Heart left ventricle (tissue), 16 donors: ENCODE measurements at regions not wholly inside any gene's neighbourhood (a gene's known extent, or its start where the extent isn't known, plus 50 kb on each side); places are given as distances from the start of the nearest gene placed in this dataset.

Experiments
- ATAC-seq, 4 donors: fragments of 200-7000 bp; cut with Tn5 transposase; one replicate each; pipeline ENCODE4 v1.9.1; 2020 to 2022; ENCODE audit warnings: moderate library complexity in 4 of 4, mild to moderate bottlenecking in 3 of 4, moderate number of reproducible peaks in 1 of 4
- DNase-seq, 5 donors: peaks; one replicate each; pipeline ENCODE4 v3.0.0-alpha.2; 2020
- H3K27ac ChIP-seq, 12 donors: fragments of 200-600 bp; sonication (generic) in 4 of 12; one replicate each; pipeline versions ENCODE4 v1.5.0 to v1.8.0; 2016 to 2022; ENCODE audit warnings: mild to moderate bottlenecking in 2 of 12
- H3K27me3 ChIP-seq, 9 donors: fragments of 200-600 bp; sonication (generic) in 2 of 9; one replicate each; pipeline versions ENCODE4 v1.5.1 to v1.8.0; 2016 to 2022; ENCODE audit warnings: mild to moderate bottlenecking in 3 of 9
- H3K36me3 ChIP-seq, 9 donors: fragments of 200-600 bp; sonication (generic) in 2 of 9; one replicate each; pipeline versions ENCODE4 v1.5.0 to v1.8.0; 2018 to 2022; ENCODE audit warnings: mild to moderate bottlenecking in 2 of 9
- H3K4me1 ChIP-seq, 12 donors: fragments of 200-600 bp; sonication (generic) in 4 of 12; one replicate each; pipeline versions ENCODE4 v1.5.0 to v1.8.0; 2016 to 2022; ENCODE audit warnings: mild to moderate bottlenecking in 3 of 12
- H3K4me3 ChIP-seq, 12 donors: fragments of 200-600 bp; sonication (generic) in 4 of 12; one replicate each; pipeline versions ENCODE4 v1.5.0 to v1.8.0; 2017 to 2022; ENCODE audit warnings: mild to moderate bottlenecking in 9 of 12, moderate library complexity in 4 of 12
- H3K9me3 ChIP-seq, 12 donors: fragments of 200-600 bp; sonication (generic) in 4 of 12; one replicate each; pipeline versions ENCODE4 v1.5.0 to v1.8.0; 2016 to 2022; ENCODE audit warnings: mild to moderate bottlenecking in 1 of 12
- POLR2A ChIP-seq, 2 donors: fragments of 450-650 bp; IDR thresholded peaks; one replicate each; pipeline ENCODE4 v1.6.1; 2017; ENCODE audit warnings: antibody characterized with exemption in 2 of 2, mild to moderate bottlenecking in 2 of 2, moderate library complexity in 2 of 2
- WGBS, 4 donors: extraction: QIAGEN DNeasy Blood & Tissue Kit in 2 of 4; methylation state at CpG; one replicate each; pipeline versions ENCODE4 v1.1.5 to v1.1.7; 2013 to 2018; 5-methylcytosine and 5-hydroxymethylcytosine counted together
- intact Hi-C, 10 donors: fragments of 100-400 bp; cut with DNase I; formaldehyde crosslinking; loops; one replicate each; pipeline versions ENCODE4 v1.11.1 to v1.14.2; 2022
- TF ChIP-seq, protein P1 (sequence below), 12 donors: fragments of 200-600 bp; sonication (generic) in 4 of 12; IDR thresholded peaks; one replicate each; pipeline versions ENCODE4 v1.5.0 to v1.8.0; 2018 to 2022; ENCODE audit warnings: antibody characterized with exemption in 12 of 12, mild to moderate bottlenecking in 5 of 12
- donor health status: ischemic (EF 13 %, LVEDD 7.1; RV severe dilation, severe dysfunction).
- donor health status: healthy with polysubstance abuse.
- donor health status: DM: no; HTN: yes; CAD: no.
- donor health status: DM: no; HTN: no; CAD: no.
- donor health status: ischemic (EF 25% LVEDD 6.9; RV normal size, moderate dysfunction).
- donor health status: ischemic (EF 25% LVEDD 5.7; RV mildly dilated, moderate dysfunction).
- donor health status: healthy.
- donor health status: DM: yes; HTN: yes; CAD: no.
- donor health status: ischemic (EF 35%, LVEDD 5.7; RV mildly dilated, moderate dysfunction).
- donor health status: nonischemic (EF 11% LVEDD 7.7; RV severe dilation, severe dysfunction).
- donor health status: DM: yes; HTN: yes; CAD: no.
- donor health status: PGD.
- donor health status: ischemic (EF 29% LVEDD 5.4; RV normal size, mild dysfunction).
- donor health status: nonischemic (EF 23%, LVEDD 6.1; RV moderate dilation, normal function).

DNA sequence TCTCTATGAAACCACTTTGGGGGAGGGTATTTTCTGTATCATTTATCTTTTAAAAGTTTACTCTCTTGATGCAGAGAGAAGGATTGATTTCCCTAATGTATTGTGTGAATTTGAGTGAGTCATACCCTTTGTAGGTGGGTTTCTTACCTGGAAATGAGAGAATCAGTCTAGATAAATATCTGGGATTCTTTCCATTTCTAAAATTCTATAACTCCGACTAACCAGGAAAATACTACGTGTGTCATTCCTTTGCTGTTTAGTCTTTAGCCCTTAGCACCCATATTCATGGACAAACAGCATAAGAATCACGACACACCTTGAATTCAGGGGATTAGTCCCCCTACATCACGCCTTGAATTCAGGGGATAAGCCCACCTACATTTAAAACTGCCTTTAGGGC, 139.1 kb downstream of the GATA3 start:
- DNase-seq: no peak
- TF ChIP-seq, protein P1, sequence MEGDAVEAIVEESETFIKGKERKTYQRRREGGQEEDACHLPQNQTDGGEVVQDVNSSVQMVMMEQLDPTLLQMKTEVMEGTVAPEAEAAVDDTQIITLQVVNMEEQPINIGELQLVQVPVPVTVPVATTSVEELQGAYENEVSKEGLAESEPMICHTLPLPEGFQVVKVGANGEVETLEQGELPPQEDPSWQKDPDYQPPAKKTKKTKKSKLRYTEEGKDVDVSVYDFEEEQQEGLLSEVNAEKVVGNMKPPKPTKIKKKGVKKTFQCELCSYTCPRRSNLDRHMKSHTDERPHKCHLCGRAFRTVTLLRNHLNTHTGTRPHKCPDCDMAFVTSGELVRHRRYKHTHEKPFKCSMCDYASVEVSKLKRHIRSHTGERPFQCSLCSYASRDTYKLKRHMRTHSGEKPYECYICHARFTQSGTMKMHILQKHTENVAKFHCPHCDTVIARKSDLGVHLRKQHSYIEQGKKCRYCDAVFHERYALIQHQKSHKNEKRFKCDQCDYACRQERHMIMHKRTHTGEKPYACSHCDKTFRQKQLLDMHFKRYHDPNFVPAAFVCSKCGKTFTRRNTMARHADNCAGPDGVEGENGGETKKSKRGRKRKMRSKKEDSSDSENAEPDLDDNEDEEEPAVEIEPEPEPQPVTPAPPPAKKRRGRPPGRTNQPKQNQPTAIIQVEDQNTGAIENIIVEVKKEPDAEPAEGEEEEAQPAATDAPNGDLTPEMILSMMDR (IDR thresholded peaks at IDR 0.05): no peak
- TF ChIP-seq POLR2A (IDR thresholded peaks at IDR 0.05): no peak
- 67 to 81% (median 77%) methylated on average over 4 of the region's 4 CpGs for WGBS, 4 donors
- Histone ChIP-seq H3K36me3 (no peaks in the 10 kb centered on the region), H3K27me3 (no peaks in the 10 kb centered on the region), H3K9me3 (no peaks in the 10 kb centered on the region), H3K27ac (no peak overlapping the region), H3K4me1 (no peaks in the 10 kb centered on the region), H3K4me3 (no peak overlapping the region)
- ATAC-seq: no peak
- intact Hi-C loops: no loop called here

DNA sequence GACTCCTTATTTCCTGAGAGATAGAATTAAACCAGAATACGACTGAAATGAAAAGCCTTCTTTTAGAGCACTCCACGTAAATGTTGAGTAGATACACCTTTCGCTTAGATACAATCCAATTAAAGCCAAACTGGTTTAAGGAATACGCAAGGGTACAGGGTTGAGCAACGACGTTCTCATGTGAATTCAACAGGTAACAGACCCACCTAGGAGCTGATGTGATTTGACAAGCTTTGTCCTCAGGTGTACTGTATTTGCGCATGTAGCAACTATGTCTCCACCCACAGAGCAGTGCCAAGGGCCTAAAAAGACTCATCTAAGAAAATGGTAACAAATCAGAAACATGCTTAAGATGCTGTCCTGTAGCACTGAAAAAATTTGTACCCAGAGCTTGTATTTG, 139.6 kb downstream of the GATA3 start:
- DNase-seq: no peak
- Histone ChIP-seq H3K4me1 (no peaks in the 10 kb centered on the region), H3K4me3 (no peak overlapping the region), H3K27me3 (no peaks in the 10 kb centered on the region), H3K36me3 (no peaks in the 10 kb centered on the region), H3K27ac (no peak overlapping the region), H3K9me3 (no peaks in the 10 kb centered on the region)
- whole genome bisulfite sequencing, 4 donors: 85 to 89% (median 86%) methylated on average over 7 of the region's 7 CpGs
- intact Hi-C loops: no loop called here
- ATAC-seq: no peak
- TF ChIP-seq, protein P1 (IDR thresholded peaks at IDR 0.05): no peak
- no peak for TF ChIP-seq POLR2A (IDR thresholded peaks at IDR 0.05)

DNA sequence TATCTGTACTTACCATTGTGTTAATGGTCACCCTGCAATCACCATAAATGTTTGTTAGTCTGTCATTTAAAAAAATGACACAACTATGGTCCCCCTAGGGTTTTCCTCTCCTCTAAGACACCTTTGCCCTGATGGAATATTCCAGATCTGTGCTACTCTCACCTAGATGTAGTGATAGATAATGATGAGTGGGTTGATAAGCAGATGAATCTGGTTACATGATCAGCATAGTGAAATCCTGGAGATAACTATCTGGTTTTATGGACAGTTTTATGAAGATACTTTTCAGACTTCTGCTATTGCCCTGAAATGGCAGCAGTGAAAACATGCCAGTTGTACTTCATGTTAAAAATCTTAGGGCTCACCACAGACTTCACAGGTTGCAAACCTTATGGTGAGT, 152.4 kb downstream of the GATA3 start:
- intact Hi-C loops: no loop called here
- Histone ChIP-seq H3K4me1 (no peaks in the 10 kb centered on the region), H3K27ac (no peak overlapping the region), H3K4me3 (no peak overlapping the region), H3K27me3 (peaks cover 0 to 4% (median 0%) of the 10 kb centered on the region in 9 donors), H3K9me3 (no peaks in the 10 kb centered on the region), H3K36me3 (no peaks in the 10 kb centered on the region)
- no peak for ATAC-seq
- no peak for DNase-seq
- no peak for TF ChIP-seq POLR2A (IDR thresholded peaks at IDR 0.05)
- TF ChIP-seq, protein P1 (IDR thresholded peaks at IDR 0.05): no peak

DNA sequence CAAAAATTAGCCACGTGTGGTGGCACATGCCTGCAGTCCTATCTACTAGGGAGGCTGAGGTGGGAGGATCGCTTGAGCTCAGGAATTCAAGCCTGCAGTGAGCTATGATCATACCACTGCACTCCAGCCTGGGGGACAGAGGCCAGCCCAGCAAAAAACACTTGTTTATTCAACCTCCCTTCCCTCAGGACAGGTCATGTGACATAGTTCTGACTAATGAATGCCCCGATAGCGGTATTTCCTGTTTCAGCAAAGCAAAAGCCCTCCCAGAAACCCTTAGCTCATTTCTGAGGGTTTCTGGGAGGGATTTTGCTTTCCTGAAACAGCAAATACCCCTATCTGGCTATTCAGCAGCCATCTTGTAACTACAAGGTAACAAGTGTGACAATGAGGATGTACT, 157.1 kb downstream of the GATA3 start:
- intact Hi-C loops: no loop called here
- DNase-seq: no peak
- H3K27ac ChIP-seq: no peak overlapping the region
- H3K36me3 ChIP-seq: no peaks in the 10 kb centered on the region
- TF ChIP-seq, protein P1 (IDR thresholded peaks at IDR 0.05): no peak
- no peak for TF ChIP-seq POLR2A (IDR thresholded peaks at IDR 0.05)
- no peak overlapping the region for H3K4me3 ChIP-seq
- no peaks in the 10 kb centered on the region for H3K9me3 ChIP-seq
- 75 to 85% (median 83%) methylated on average over 4 of the region's 4 CpGs for WGBS, 4 donors
- H3K4me1 ChIP-seq: no peaks in the 10 kb centered on the region
- no peak for ATAC-seq
- H3K27me3 ChIP-seq: peaks cover 0 to 4% (median 0%) of the 10 kb centered on the region in 9 donors
